ENCODE measurements at regions not wholly inside any gene's neighbourhood (a gene's known extent, or its start where the extent isn't known, plus 50 kb on each side); places are given as distances from the start of the nearest gene placed in this dataset.

DNA sequence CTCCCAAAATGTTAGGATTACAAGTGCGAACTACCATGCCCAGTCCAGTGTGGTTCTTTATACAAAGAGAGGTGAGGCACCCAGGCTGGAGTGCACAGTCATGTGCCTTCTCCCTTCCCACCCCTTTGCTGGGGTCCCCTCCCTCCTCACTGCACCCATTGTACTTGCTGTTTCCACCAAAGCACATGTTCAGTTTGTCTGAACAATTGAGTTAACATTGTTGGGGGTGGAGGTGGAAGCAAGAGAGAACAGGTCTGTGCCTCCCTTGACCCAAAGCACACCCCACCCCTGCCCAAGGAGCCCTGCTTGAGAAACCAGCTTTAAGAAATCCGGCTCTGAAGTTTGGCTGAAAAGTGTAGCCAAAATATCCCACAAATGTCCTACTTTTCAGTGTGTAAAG is 142.3 kb upstream of the CDH5 start:
- no peak for TF ChIP-seq CTCF (IDR thresholded peaks at IDR 0.05)
- no peak for TF ChIP-seq POLR2A (IDR thresholded peaks at IDR 0.05)

Data from Peyer's patch (tissue), 4 donors.